Fibroblast of pulmonary artery (primary cell): ENCODE measurements at regions not wholly inside any gene's neighbourhood (a gene's known extent, or its start where the extent isn't known, plus 50 kb on each side); places are given as distances from the start of the nearest gene placed in this dataset.
"Not testable (repeated sequence)": the region's sequence is repeated elsewhere in the genome, so short reads cannot be mapped to it uniquely, and the experiment has no call there.

Experiments used
- DNase-seq: peaks from one replicate; pipeline ENCODE4 v3.0.0-alpha.2; 2010; ENCODE audit warnings: low read depth
- H3K4me3 ChIP-seq: replicated peaks from 2 replicates; pipeline ENCODE4 v1.5.1; 2011; ENCODE audit warnings: low read depth, mild to moderate bottlenecking, control low read depth, low read length, moderate library complexity
- TF ChIP-seq, protein P1 (sequence below): IDR thresholded peaks from 2 replicates; pipeline ENCODE4 v1.5.1; 2011; ENCODE audit warnings: mild to moderate bottlenecking, control low read depth, low read length, inconsistent platforms; ENCODE audit errors: missing control alignments

DNA sequence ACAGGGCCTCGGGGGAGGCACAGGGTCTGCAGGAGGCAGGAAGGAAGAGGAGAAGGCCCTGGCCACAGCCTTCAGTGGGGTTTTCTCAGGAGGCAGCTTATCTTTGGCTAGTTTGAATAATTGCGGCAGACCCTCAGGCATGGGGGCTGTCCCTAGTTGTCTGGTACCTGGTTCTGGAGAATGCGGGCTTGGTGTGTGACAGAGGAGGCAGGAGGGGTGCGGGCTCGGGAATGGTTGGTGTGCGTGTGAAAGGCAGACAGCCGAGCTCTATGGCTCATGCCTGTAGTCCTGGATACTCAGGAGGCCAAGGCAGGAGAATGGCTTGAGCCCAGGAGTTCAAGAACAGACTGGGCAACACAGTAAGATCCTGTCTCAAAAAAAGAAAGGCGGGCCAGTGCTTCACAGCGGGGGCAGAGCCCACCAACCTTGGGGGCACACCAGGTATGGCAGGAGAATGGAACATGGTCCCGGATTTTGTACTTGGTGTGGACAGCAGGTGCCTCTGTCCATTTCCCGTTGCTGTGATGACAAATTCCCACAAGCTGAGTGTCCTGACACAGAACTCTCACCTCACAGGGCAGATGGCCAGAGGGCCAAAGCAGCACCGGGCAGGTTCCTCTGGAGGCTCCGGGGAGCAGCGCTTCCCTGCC, 640.6 kb downstream of the TBC1D22A start:
- TF ChIP-seq, protein P1, sequence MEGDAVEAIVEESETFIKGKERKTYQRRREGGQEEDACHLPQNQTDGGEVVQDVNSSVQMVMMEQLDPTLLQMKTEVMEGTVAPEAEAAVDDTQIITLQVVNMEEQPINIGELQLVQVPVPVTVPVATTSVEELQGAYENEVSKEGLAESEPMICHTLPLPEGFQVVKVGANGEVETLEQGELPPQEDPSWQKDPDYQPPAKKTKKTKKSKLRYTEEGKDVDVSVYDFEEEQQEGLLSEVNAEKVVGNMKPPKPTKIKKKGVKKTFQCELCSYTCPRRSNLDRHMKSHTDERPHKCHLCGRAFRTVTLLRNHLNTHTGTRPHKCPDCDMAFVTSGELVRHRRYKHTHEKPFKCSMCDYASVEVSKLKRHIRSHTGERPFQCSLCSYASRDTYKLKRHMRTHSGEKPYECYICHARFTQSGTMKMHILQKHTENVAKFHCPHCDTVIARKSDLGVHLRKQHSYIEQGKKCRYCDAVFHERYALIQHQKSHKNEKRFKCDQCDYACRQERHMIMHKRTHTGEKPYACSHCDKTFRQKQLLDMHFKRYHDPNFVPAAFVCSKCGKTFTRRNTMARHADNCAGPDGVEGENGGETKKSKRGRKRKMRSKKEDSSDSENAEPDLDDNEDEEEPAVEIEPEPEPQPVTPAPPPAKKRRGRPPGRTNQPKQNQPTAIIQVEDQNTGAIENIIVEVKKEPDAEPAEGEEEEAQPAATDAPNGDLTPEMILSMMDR, result no peak
- DNase-seq, result no peak
- H3K4me3 ChIP-seq, result no peak overlapping the region

DNA sequence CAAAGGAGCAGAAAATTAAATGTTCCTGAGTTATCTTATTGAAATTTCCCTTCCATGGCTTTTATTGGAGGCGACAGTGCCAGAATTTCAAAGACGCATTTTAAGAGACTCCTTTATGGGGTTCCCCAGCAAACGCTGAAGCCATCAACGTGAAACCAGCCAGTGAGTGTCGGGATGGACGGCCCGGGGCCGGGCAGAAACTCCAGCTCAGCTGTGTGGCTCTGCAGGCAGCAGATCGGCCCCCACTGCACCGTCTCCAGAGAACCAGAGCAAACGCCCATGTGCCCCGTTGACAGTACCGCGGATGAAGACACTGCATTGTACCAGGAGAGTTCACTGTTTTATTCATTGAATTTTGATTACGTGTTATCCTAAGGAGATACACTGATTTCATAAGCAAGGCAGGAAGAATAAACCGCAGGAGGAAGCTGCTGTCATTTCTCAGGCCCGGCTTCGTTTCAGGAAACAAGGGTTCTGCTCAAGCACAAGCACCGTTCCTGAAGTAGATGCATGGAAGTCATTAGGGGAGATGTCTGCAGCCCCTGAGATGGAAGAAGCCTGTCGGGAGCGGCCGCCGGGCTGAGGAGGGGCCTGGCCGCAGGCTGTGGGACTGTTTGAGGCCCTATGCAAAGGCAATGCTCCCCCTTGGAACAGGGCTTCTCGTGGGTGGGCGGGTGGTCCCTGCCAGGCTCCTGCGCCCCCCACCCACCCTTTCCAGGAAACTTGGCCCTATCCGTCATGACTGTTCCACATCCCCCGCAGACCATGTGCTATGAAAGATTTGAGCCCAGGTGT, 639.7 kb downstream of the TBC1D22A start:
- peak; percentile 40 for DNase-seq
- H3K4me3 ChIP-seq, result no peak overlapping the region
- TF ChIP-seq, protein P1, result no peak

DNA sequence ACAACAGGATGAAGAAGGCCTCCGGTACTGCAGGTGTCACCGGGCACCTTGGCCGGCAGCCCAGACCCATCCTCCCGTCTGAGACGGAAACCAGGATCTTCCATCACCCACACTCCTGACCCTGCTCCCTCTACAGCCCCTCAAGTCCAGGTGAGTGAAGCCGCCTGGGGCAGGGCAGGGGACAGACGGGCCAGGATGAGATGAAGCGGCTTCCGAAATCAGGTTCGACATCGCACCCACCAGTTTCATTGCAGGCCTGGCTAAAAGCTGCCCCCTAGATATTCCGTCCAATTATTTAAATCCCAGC, 639.1 kb downstream of the TBC1D22A start:
- H3K4me3 ChIP-seq, result no peak overlapping the region
- DNase-seq, result no peak
- TF ChIP-seq, protein P1, result no peak

DNA sequence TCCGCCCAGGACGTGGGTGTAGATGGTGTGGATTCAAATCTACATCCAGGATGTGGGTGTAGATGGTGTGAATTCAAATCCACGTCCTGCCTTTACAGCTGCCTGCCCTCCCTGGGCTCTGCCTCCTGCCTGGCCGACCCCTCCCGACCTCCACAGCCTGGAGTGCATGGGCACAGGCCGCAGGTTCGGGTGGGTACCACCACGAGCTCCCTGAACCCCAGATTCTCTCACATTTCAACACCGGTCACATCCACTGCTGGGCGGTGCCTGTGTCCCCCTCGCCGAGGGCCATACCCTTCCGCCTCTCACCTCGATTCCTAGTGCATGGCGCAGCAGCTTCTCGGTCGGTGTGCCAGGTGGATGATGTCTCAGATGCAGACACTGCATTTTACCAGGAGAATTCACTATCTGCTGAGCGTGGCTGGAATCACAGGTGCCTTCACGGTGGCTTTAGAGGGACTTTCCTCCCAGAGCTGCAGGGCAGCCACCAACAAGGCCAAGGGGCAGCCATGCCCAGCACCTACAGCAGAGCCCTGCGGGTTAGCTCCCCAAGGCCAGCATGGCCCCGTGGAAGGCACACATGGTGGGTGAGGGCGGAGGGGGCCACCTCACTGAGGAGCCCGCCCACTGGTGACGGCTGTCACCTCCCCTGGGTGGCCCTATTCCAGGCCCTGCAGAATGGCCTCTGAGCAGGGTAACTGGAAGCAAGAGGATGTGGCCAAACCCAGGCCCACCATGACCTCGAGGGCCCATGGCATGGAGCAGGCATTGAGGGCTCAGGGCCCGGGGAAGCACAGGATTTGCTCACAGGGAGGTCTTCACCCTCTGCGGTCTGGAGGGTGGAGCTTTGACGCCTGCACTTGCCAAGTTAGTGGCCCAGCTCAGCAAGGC, 638.5 kb downstream of the TBC1D22A start:
- TF ChIP-seq, protein P1, result no peak
- DNase-seq, result no peak
- H3K4me3 ChIP-seq, result no peak overlapping the region

DNA sequence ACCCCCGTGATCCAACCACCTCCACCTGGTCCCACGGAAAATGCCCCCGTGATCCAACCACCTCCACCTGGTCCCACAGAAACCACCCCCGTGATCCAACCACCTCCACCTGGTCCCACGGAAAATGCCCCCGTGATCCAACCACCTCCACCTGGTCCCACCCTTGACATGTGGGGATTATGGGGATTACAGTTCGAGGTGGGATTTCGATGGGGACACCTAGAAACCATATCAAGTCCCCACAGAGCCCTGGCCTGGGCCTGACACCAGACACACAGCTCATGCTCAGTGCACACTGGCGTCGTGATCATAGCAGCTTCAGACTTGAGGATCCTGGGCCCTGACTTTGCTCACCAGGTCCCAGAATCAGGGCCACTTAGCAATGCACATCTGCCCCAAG, 637.7 kb downstream of the TBC1D22A start:
- not testable (repeated sequence) for H3K4me3 ChIP-seq, DNase-seq

DNA sequence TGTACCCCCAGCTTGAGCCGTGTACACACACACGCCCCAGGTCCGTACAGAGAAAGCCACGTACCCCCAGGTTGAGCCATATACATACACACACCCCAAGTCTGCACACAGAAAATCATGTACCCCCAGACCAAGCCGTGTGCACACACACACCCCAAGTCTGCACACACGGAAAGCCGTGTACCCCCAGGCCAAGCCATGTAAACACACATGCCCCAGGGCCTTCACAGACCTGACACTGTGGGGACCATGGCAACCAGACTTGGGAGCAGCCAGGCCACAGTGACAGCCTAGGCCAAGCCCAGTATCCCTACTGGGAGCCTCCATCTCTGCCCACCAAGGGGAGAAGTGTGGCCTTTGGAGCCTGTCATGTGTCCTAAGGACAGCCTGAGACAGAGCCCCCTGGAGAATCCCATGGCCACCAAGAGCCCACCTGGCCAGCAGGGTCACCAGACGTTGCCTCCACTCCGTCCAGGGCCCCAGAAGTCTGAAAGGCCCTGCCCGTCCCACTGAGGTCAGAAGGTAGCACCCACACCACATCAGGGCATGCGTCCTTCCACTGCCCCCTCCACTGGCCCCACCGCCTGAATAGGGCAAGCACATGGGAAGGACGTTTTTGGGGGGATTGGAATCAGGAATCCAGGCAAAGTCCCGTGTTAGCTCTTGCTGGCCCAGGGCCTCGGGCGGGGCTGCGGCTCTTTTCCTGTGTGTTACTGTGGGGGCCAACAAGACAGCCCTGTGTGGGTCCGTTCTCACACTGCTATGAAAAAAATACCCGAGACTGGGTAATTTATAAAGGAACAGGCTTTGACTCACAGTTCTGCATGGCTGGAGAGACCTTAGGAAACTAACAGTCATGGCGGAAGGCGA, 636.7 kb downstream of the TBC1D22A start:
- no peak overlapping the region for H3K4me3 ChIP-seq
- no peak for DNase-seq
- TF ChIP-seq, protein P1, result no peak

DNA sequence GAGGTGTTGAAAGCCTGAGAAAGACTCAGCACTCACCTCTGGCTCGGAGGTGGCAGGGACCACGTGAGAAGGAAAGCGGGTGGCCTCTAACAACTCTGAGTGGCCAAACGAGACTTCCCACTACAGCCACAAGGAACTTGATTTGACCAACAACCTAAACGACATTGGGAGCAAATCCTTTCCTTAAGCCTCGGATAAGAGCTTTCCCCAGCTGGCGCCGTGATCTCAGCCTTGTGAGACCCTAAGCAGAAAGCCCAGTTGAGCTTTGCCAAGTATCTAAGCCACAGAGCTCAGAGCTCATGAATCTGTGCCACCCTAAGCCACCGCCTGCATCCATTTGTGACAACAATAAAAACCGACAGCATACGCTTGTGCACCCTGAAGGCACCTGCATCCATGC, 636.0 kb downstream of the TBC1D22A start:
- no peak for DNase-seq
- TF ChIP-seq, protein P1, result no peak
- H3K4me3 ChIP-seq, result no peak overlapping the region
